ENCODE measurements at regions not wholly inside any gene's neighbourhood (a gene's known extent, or its start where the extent isn't known, plus 50 kb on each side); places are given as distances from the start of the nearest gene placed in this dataset.

GRCh38 chr5:101966476-101966875, 329.6 kb downstream of the SLCO4C1 start:
- TF ChIP-seq, protein P1, sequence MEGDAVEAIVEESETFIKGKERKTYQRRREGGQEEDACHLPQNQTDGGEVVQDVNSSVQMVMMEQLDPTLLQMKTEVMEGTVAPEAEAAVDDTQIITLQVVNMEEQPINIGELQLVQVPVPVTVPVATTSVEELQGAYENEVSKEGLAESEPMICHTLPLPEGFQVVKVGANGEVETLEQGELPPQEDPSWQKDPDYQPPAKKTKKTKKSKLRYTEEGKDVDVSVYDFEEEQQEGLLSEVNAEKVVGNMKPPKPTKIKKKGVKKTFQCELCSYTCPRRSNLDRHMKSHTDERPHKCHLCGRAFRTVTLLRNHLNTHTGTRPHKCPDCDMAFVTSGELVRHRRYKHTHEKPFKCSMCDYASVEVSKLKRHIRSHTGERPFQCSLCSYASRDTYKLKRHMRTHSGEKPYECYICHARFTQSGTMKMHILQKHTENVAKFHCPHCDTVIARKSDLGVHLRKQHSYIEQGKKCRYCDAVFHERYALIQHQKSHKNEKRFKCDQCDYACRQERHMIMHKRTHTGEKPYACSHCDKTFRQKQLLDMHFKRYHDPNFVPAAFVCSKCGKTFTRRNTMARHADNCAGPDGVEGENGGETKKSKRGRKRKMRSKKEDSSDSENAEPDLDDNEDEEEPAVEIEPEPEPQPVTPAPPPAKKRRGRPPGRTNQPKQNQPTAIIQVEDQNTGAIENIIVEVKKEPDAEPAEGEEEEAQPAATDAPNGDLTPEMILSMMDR (IDR thresholded peaks at IDR 0.05; ENCODE audit: low read length), result no peak
- TF ChIP-seq EZH2 (IDR thresholded peaks at IDR 0.05; ENCODE audit: borderline replicate concordance, low read length), result no peak
